ENCODE measurements at regions not wholly inside any gene's neighbourhood (a gene's known extent, or its start where the extent isn't known, plus 50 kb on each side); places are given as distances from the start of the nearest gene placed in this dataset.

DNA sequence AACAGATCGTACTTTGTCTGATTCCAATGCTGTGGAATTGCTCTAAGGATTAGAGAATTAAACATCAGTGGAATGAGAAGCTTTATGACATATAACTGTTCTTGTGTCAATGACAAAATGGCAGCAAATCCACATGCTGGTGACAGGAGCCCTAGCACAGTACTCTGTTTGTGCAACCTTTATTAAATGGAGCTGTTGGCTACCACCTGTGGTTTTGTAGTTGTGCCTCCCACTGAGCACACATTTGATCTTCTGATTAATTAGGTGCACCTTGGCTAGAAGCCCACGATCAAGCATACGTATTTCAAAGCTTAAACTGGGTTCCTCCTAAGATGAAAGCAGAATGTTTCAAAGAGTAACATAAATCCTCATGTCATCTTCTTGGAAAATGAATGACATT is 394.0 kb upstream of the IGFBP7 start:
- no peak for DNase-seq (ENCODE audit: extremely low read depth in 1 of 2, low read depth in 1 of 2)

DNA sequence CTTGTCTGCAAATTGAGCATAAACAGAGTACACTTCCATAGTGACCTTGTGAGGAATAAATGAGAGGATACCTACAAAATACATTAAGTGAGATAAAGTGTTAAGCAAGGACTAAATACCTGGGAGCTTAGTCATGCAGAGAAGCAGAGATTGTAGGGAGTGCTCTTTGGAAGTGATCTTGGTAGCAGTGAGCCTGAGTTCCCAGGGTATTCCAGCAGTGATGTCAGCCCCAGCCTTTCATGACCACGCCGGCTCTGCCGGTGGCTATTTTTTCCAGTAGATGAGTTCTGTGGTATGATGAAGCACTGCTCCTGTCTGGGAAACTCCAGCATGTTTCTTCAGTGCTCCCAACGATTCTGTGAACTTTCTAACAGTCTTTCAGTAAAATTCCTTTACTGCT is 391.5 kb upstream of the IGFBP7 start:
- DNase-seq (ENCODE audit: extremely low read depth in 1 of 2, low read depth in 1 of 2) = no peak

DNA sequence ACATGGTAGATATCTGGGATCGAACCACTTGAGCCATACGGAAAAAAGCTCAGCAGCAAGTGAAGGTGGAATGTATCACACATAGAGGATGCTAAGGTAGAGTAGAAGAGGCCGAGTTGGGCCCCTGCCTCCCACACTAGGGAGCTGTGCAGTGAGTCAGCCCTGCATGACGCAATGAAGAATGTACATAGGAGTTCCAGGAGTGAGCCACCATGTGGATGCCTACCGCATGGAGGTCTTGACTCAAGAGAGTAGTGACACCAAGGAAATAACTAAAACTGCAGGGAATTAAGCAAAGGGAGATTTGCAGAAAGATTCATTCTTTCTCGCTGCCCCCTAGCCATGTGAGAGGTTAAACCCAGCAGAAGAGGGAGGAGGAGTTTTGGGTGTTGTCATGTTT is 389.6 kb upstream of the IGFBP7 start:
- no peak for DNase-seq (ENCODE audit: extremely low read depth in 1 of 2, low read depth in 1 of 2)

DNA sequence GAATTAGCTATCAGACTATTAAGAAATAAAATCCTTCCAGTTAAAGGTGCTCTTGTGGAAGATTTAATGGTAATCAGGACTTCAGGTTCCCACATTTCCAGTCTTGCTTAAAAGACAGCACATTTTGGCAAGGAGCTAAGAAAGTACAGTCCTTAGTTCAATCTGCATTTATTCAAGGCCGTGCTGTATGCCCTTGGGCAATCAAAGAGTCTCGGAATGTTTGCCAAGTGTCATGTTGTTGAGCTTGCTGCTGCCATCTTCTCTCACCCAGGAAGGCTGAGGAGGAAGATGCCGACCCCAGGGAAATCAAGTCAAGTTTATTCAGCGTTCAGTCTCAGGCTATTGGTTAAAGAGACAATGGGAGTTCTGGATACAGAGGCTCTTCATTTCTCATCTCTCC is 388.1 kb upstream of the IGFBP7 start:
- no peak for DNase-seq (ENCODE audit: extremely low read depth in 1 of 2, low read depth in 1 of 2)

DNA sequence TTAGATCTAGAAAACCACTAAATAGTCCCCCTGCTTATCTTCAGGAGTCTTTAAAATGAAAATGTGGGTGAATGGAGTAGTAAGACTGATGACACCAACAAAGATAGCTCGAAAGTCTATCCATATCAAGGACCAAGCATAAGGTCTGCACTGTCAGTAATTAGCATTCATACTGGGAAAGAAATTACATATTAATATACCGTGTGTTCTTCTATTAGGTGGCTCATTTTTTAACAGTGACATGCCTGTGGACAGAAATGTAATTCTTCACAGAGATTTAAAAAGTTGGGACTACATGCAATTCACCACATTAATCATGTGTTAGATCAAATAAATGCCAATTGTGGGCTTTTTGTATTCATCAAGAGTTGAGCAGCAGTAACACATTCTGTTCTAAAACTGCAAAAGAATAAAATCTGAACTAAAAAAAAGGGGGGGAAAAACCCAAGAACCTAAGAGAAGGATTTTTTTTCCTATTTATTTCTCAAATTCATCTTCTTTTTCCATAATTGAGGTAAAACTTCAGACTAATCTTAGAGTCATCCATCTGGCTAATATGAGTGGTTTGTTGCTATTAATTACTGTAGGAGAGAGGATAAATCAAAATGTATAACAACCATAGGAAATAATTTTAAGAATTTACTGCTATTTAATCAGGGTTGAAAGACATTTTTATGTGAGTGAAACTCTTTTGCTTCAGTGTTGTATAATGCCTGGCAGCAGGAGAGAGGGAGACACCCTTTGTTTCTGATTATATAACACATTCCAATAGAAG is 386.7 kb upstream of the IGFBP7 start:
- no peak for DNase-seq (ENCODE audit: extremely low read depth in 1 of 2, low read depth in 1 of 2)

DNA sequence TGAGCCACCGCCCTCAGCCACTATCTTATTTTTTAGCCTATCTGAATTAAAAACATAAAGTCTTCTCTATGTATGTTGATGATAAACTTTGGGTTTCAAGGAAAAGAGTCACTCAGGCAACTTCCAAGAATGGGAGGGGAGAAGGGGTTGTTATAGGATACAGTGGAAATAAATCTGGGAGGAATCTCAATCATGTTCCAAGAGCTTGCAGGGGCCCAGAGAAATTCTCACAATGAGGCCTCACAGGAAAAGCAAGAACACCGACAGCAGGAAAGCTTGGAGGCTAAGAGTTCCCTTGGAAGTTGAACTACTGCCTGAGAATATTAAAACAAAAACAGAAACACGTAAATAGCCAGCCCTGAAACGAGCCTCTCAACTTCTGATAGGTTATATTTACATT is 384.6 kb upstream of the IGFBP7 start:
- DNase-seq (ENCODE audit: extremely low read depth in 1 of 2, low read depth in 1 of 2) = no peak

DNA sequence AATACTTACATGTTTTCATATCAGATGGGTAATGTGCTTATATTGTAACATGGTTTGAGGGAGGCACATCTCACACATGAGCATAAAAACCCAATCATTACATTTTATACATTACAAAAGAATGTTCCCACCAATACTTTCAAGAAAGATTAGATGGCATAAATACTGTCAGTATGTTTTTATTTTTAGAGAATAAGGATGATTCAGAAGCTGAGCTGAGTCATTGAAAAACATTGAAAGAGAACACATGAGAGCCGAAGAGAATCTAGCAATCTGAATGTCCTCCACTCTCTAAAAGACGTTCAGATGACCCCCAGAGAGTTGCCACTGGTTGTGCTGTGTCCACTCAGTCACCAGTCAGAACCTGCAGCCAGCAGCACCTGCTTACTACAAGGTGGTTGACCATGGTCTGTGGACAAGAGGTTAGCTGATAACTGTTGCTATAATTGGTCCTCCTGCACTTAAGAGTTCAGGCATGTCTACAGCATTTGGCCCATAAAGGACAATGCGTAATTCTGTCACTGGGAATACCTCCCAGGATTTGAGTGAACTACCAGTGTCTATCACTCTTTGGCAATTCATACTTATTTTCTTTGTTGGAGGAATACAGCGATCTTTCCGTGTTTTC is 382.2 kb upstream of the IGFBP7 start:
- no peak for DNase-seq (ENCODE audit: extremely low read depth in 1 of 2, low read depth in 1 of 2)

DNA sequence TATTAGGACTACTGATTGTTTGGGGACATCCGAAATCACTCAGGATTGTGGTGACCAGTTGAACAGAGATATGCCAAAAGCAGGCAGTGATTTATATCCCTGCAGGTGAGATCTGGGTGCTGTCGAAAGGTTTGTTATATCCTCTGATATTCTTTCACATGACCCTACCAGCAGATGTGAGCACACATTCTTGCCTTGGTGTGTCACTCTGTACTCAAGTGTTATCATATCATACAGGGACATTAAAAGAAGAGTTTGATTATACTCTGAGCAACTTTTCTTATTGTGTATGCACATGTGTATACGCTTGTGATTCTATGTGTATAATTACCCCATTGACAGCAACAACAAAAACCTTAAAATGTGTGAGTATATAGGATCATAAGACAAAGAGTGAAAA is 381.2 kb upstream of the IGFBP7 start:
- no peak for DNase-seq (ENCODE audit: extremely low read depth in 1 of 2, low read depth in 1 of 2)

DNA sequence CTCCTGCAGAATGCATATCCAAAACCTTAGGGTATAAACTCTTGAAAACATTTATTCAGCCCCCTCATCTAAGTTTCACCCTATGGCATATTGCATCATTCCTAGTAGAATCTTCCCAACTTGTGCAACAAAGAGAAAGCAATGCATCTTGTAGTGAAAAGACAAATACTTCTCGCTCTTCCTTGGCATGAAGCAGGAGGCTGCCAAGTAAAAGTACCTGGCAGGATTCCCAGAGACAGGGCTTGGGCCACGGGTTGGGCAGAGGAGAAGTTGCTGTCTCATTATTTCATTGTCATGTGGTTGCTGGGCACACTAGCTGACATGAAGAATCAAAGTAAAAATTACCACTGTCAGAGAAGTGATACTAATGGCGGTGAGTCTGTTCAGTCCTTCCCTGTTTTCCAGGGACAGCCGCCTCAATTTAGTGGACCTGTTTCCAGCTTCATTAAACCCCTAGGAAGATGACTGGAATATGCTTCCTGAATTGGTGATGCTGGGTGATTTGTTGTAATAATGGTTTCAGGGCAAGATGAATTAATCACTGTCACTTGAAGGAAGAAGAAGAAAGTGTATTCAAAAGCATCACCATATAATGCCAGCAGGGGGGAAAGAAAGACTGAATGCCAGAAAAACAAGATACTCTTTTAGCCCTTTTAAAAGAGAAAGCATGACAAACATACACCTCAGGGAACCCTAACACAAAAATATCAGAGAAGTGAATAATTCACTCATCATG is 380.5 kb upstream of the IGFBP7 start:
- no peak for DNase-seq (ENCODE audit: extremely low read depth in 1 of 2, low read depth in 1 of 2)

DNA sequence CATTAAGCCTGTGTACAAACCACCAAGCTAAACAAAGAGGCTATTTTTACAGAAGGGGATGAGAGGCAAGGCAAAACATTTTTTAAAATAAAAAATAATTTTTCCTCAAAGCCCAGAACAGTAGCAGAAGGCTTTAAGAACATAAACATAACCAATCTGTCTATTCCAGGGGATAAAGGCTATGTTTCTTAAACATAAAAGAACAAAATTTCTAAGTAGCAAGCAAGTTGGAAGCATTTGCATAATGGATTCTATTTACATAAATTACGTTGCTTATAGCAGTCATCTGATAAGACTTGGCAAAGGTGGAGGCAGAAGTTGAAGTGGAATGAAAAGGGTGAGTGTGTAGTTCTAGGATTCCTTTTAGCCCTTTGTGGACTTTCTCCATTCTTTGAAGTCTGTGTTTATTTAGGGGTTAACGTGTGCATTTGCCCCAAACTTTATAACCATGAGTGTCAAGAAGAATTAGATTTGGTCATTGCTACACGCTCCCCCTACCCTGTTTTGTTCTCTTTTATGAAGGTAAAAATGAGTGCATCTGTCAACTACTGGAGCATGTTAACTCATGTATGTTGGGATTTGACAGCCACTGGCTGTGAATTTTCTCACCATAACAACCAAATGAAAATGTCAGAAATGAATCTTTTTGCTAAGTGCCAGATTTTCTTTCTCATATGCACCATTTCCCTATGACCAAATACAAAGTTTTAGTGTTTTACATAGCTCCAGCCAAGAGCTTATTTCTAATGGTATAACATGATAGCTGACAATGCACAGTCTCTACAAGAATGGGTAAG is 378.4 kb upstream of the IGFBP7 start:
- no peak for DNase-seq (ENCODE audit: extremely low read depth in 1 of 2, low read depth in 1 of 2)

DNA sequence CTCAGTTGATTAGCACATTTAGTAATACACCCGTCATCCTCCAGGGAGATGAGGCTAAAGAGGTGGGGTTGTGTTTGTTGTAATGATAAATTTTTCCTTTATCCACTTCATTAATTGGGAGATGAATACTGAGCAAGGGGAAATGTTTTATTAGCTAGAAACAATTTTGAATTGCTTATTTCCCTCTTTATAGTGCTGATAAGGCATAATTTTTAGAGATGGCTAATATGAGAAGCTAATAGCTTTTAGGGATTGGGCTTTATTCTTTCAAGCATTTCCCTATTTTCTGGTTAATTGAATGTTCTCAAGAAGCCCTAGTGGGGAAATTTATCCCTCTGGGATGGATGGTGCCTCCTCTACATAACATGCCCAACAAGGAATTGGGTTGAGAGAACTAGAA is 365.2 kb upstream of the IGFBP7 start:
- no peak for DNase-seq (ENCODE audit: extremely low read depth in 1 of 2, low read depth in 1 of 2)

DNA sequence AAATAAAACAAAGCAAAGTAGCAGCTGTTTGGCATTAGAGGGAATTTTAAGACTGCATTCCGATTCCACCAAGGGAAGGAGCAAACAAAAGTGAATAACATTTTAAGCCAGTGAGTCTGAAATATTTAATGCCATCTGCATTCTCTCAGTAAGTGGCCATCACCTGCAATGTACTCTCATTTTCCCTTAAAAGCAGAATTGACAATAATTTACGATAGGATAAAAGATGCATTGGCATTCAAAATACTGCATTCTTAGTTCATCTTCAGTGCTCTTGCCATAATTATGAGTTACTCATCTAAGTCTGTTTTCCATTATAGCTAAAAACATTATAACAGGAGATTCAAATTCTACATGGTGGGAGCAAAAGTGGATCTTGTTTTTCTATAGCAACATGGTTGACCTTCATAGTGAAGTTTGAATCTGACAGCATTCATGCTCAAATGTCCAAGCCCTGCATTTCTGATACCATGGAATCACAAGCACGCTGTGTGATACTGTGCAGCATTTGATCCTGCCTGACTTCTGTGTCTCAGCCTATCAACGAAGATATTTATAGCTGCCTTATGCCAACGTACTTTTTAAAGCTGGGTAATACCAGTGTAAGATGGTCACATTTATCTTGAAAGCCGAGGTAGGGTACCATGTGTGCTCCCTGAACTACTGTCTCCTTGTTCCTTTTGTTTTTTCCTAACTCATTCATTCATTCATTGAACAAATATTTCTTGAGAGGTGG is 355.3 kb upstream of the IGFBP7 start:
- DNase-seq (ENCODE audit: extremely low read depth in 1 of 2, low read depth in 1 of 2) = no peak

DNA sequence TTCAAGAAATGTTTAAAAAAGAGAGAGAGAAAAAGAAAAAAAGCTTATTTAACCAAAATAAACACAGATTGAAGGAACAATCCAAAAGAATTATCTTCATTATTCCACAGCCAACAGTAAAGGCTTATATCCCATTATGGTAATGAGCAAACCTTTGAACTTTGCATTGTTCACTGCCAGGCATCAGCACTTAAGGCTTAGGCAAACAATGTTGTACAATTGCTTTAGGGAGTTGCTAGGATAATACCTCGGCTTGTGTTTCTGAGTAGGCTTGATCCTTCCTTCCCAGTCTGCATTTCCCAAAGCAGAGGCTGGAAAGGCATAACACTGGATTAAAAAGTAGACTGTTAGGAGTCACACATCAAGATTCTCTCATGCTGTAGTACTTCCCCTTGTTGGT is 352.7 kb upstream of the IGFBP7 start:
- no peak for DNase-seq (ENCODE audit: extremely low read depth in 1 of 2, low read depth in 1 of 2)

DNA sequence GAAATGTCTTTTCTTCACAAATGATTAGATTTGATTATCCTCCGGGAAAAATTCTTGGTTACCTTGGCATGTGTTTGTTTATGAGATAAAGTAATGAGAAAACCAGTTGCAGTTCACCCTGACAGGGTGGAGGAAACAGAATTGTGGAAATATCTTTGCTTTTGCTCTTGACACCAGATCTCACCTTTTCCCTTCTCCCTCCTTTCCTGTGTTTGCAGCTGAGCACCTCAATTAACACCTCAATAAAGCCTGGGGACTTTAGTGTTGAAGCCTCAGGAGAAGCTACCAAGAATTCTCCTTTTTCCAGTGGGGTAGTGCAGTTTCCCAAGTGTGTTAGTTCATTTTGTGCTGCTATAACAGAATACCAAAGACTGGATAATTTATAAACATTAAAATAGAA is 350.8 kb upstream of the IGFBP7 start:
- DNase-seq (ENCODE audit: extremely low read depth in 1 of 2, low read depth in 1 of 2) = no peak

DNA sequence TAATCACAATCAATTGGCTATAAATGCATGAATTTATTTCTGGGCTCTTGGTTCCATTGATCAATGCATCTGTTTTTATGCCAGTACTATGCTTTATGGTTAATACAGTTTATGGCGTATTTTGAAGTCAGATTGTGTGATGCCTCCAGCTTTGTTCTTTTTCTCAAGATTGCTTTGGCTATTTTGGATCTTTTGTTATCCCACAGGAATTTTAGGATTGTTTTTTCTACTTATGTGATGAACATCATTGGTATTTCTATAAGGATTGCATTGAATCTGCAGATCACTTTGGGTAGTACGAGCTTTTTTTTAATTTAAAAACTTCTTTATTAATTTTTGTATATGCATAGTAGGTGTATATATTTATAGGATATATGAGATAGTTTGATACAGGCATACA is 338.7 kb upstream of the IGFBP7 start:
- no peak for DNase-seq (ENCODE audit: extremely low read depth in 1 of 2, low read depth in 1 of 2)

DNA sequence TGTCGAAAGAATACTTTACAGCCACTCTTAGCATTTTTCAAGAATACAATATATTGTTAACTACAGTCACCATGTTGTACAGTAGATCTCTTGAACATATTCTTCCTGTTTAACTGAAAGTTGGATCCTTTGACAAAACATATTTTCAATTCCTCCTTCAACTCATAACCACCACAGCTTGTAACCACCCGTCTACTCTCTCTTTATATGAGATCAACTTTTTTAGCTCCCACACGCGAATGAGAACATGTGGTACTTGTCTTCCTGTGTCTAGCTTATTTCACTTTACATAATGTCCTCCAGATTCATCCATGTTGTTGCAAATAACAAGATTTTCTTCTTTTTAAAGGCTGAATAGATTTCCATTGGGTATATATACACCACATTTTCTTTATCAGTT is 338.3 kb upstream of the IGFBP7 start:
- DNase-seq (ENCODE audit: extremely low read depth in 1 of 2, low read depth in 1 of 2) = no peak

DNA sequence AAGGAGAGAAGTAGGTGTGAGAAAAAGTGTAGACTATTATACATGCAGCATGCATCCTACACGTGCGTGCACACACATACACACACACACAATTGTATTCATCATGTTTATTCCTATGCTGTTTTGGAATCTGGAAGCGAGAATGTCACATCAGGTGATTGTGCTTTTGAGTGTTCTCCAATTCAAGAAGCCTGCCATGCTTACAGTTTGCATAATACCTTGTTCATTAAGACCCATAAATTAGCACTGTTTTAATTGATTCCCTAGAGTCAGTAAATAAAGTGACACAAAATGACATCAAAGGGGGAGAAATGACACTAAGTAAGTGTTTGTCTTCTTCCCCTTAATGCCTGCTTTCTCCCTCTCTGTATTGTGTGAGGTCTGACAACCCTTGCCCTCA is 336.1 kb upstream of the IGFBP7 start:
- no peak for DNase-seq (ENCODE audit: extremely low read depth in 1 of 2, low read depth in 1 of 2)

DNA sequence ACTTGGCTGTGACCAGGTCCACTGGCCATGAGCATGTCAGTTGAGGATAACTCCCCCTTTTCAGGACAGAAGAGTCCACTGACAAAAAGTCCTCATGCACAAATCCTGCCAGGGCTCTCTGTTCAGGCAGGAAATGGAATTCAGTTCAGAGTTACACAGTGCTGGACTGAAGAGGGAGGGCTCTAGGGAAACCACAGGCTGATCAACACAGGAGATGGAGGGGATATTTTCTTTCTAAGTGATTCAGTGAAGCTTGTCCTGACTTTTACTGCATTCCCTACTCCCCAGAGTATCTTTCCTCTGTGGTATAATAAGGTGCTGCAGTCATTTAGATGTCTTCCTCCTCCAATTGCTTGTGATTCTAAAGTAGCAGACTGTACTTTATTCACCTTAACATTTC is 335.5 kb upstream of the IGFBP7 start:
- DNase-seq (ENCODE audit: extremely low read depth in 1 of 2, low read depth in 1 of 2) = no peak

DNA sequence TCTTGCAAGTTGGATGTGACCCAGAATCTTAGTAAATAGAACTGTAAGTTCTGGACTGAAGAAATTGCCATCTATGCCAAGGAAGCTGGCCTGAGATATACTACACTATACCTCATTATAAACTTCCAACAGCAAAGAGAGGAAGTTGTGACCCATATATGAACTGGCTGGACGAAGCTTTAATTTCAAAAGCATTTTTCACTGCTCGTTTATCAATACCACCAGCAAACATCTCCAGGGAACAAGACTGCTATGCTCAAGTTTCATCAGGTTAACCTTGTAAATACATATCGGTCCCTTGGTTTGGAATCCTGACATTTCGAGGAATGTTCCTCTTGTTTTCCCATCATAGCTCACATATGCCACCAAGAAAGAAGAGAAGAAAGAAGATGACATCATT is 334.5 kb upstream of the IGFBP7 start:
- no peak for DNase-seq (ENCODE audit: extremely low read depth in 1 of 2, low read depth in 1 of 2)

DNA sequence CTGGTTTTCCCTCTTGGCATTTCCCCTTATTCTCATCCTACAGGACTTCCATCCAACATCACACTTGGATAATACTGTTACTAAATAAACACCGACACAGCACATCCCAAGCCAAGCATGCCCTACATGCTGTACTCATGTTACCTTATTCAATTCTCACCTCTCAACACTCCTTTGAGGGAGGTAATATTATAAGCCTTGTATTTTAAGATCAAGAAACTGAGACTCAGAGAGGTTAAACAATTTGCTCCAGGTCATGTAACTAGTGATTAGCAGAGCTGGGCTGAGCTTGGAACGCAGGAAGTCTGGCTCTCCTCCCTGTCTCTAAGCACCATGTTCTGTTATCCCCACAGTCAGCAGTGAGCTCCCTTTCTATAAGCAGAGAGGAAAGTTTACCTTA is 333.6 kb upstream of the IGFBP7 start:
- no peak for DNase-seq (ENCODE audit: extremely low read depth in 1 of 2, low read depth in 1 of 2)

DNA sequence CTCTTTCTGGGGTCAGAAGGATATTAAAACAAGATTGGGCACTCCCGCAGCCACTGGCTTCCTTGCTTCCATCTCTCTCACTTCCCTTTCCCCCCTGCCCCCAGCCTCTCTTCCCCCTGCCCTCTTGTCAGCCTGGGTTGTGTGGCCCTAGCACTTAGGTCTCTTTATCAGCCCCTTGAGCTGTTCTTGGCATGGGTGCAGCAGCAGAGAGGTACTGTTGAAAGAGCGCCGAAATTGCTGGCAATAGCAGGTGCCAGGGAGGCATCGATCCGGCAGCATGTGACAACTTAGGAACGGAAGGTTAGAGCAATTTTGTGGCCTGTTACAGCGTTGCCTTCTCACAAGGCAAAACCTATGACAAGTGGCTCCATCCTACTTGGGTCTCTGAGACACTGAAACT is 333.1 kb upstream of the IGFBP7 start:
- DNase-seq (ENCODE audit: extremely low read depth in 1 of 2, low read depth in 1 of 2) = no peak
